A549 (cell line): ENCODE measurements at regions not wholly inside any gene's neighbourhood (a gene's known extent, or its start where the extent isn't known, plus 50 kb on each side); places are given as distances from the start of the nearest gene placed in this dataset.

Experiments used
- ATAC-seq, 2 experiments: fragments of 200-7000 bp in 1 of 2; fragments of >200 bp in 1 of 2; cut with Nextera tagmentation in 1 of 2; cut with Tn5 transposase in 1 of 2; 3 replicates each; pipeline versions ENCODE4 v1.8.0 to v1.9.1; 2018 to 2020; ENCODE audit warnings: mild to moderate bottlenecking in 1 of 2, moderate library complexity in 1 of 2
- CTCF ChIA-PET: fragments of 300-600 bp; sonication (Branson Sonifier 250); formaldehyde crosslinking; extraction: SDS; loops from one replicate; lab custom pipeline; 2021; ENCODE audit warnings: antibody characterized with exemption, inconsistent platforms; lab: Yijun Ruan, JAX
- POLR2A ChIA-PET: fragments of 350-600 bp; formaldehyde crosslinking; extraction: SDS; loops from one replicate; lab custom pipeline; 2021; ENCODE audit warnings: antibody characterized with exemption, inconsistent platforms; lab: Yijun Ruan, JAX
- DNase-seq, 2 experiments: peaks; one replicate each; pipeline versions ENCODE4 v3.0.0 to v3.0.0-alpha.2; 2011 to 2016; ENCODE audit warnings: low read depth in 1 of 2, low spot score in 1 of 2
- FAIRE-seq: peaks from 2 replicates; lab custom pipeline; 2011; peaks lifted over from hg19 to GRCh38; lab: Jason Lieb, UNC
- H3K27ac ChIP-seq, 2 experiments: fragments of >200 bp; sonication (Bioruptor Twin); formaldehyde crosslinking; 3 replicates each; pipeline ENCODE4 v1.5.1; 2016 to 2017
- H3K4me1 ChIP-seq: fragments of >200 bp; sonication (Bioruptor Twin); formaldehyde crosslinking; 3 replicates; pipeline ENCODE4 v1.6.1; 2016
- H3K4me2 ChIP-seq: fragments of >200 bp; sonication (Bioruptor Twin); formaldehyde crosslinking; 3 replicates; pipeline ENCODE4 v1.6.1; 2016
- H3K4me3 ChIP-seq: fragments of >200 bp; sonication (Bioruptor Twin); formaldehyde crosslinking; 3 replicates; pipeline ENCODE4 v1.5.1; 2016
- H3K9me3 ChIP-seq: fragments of >200 bp; sonication (Bioruptor Twin); formaldehyde crosslinking; 3 replicates; pipeline ENCODE4 v1.6.1; 2016
- CHD2 ChIP-seq: fragments of 150-350 bp; IDR thresholded peaks from 2 replicates; pipeline ENCODE4 v1.6.1; 2014; ENCODE audit warnings: low read length; ENCODE audit not compliant: partially characterized antibody
- CHD4 ChIP-seq: fragments of 200-600 bp; sonication (generic); IDR thresholded peaks from 2 replicates; pipeline ENCODE4 v1.6.1; 2016; ENCODE audit warnings: antibody characterized with exemption, mild to moderate bottlenecking, borderline replicate concordance
- ELK1 ChIP-seq: fragments of 150-350 bp; IDR thresholded peaks from 2 replicates; pipeline ENCODE4 v1.6.1; 2014; ENCODE audit warnings: low read depth, mild to moderate bottlenecking, low read length
- EP300 ChIP-seq, 2 experiments: fragments of >200 bp; sonication (Bioruptor Twin); formaldehyde crosslinking; IDR thresholded peaks; 2 replicates in 1 of 2; 3 replicates in 1 of 2; pipeline ENCODE4 v1.6.1; 2016 to 2017
- FOSB ChIP-seq: fragments of 250-450 bp; sonication (Bioruptor Pico); IDR thresholded peaks from 2 replicates; pipeline ENCODE4 v1.5.0; 2020; ENCODE audit warnings: mild to moderate bottlenecking, moderate library complexity
- GATA3 ChIP-seq: IDR thresholded peaks from 2 replicates; pipeline ENCODE4 v1.6.1; 2012; ENCODE audit warnings: borderline replicate concordance
- HES2 ChIP-seq: fragments of >200 bp; sonication (Bioruptor Twin); formaldehyde crosslinking; IDR thresholded peaks from 2 replicates; pipeline ENCODE4 v1.6.1; 2016
- HEYL ChIP-seq: fragments of 250-450 bp; sonication (Bioruptor Pico); IDR thresholded peaks from 2 replicates; pipeline ENCODE4 v1.8.0; 2021; ENCODE audit warnings: mild to moderate bottlenecking, moderate library complexity
- HOXA7 ChIP-seq: fragments of 250-450 bp; sonication (Bioruptor Pico); IDR thresholded peaks from 2 replicates; pipeline ENCODE4 v1.5.0; 2020; ENCODE audit warnings: mild to moderate bottlenecking, moderate library complexity
- JUNB ChIP-seq: fragments of >200 bp; sonication (Bioruptor Twin); formaldehyde crosslinking; IDR thresholded peaks from 2 replicates; pipeline ENCODE4 v1.6.1; 2016
- KDM1A ChIP-seq: fragments of 200-600 bp; sonication (generic); IDR thresholded peaks from 2 replicates; pipeline ENCODE4 v1.6.1; 2016; ENCODE audit warnings: low read depth, mild to moderate bottlenecking
- MAFK ChIP-seq: fragments of 450-650 bp; IDR thresholded peaks from 2 replicates; pipeline ENCODE4 v1.6.1; 2014; ENCODE audit not compliant: partially characterized antibody
- PBX3 ChIP-seq: IDR thresholded peaks from 2 replicates; pipeline ENCODE4 v1.6.1; 2012
- PHF8 ChIP-seq: fragments of 200-600 bp; sonication (generic); IDR thresholded peaks from 2 replicates; pipeline ENCODE4 v1.6.1; 2016; ENCODE audit warnings: low read depth, mild to moderate bottlenecking, antibody characterized with exemption, moderate library complexity, borderline replicate concordance
- POLR2AphosphoS2 ChIP-seq: conservative IDR thresholded peaks from 2 replicates; pipeline ENCODE4 v1.6.1; 2012; ENCODE audit warnings: low read length, improper control_type of control experiment, inconsistent platforms
- REST ChIP-seq: fragments of 200-600 bp; sonication (generic); IDR thresholded peaks from 2 replicates; pipeline ENCODE4 v1.6.1; 2016; ENCODE audit warnings: antibody characterized with exemption, mild to moderate bottlenecking, moderate library complexity
- ZC3H11A ChIP-seq: fragments of 450-650 bp; IDR thresholded peaks from 2 replicates; pipeline ENCODE4 v1.6.1; 2014; ENCODE audit warnings: antibody characterized with exemption, mild to moderate bottlenecking
- ZNF302 ChIP-seq: fragments of 250-450 bp; sonication (Bioruptor Pico); IDR thresholded peaks from 2 replicates; pipeline ENCODE4 v1.9.0; 2021; ENCODE audit warnings: inconsistent platforms, mild to moderate bottlenecking, moderate library complexity
- WGBS: methylation state at CpG from one replicate; pipeline ENCODE4 v1.1.6; 2017; ENCODE audit errors: missing lambda C conversion rate; 5-methylcytosine and 5-hydroxymethylcytosine counted together

GRCh38 chr6:98471444-98471843, 362.9 kb upstream of the POU3F2 start:
- FAIRE-seq (no peak), DNase-seq (no peak), ATAC-seq (no peak)
- Histone ChIP-seq H3K27ac (no peak overlapping the region), H3K4me2 (no peak overlapping the region), H3K4me1 (no peaks in the 10 kb centered on the region), H3K4me3 (no peak overlapping the region), H3K9me3 (no peaks in the 10 kb centered on the region)
- ChIA-PET POLR2A (no interaction called here), CTCF (no interaction called here)
- TF ChIP-seq HEYL (CRISPR knock-in tag) (no peak), GATA3 (no peak), CHD4 (no peak), ELK1 (no peak), HOXA7 (CRISPR knock-in tag) (no peak), CHD2 (no peak), EP300 (IDR thresholded peaks at IDR 0.05) (no peak), PBX3 (no peak), REST (no peak), POLR2AphosphoS2 (no peak), ZNF302 (CRISPR knock-in tag) (no peak), JUNB (no peak), KDM1A (no peak), FOSB (no peak)

- no peak overlapping the region for H3K4me2 ChIP-seq
- TF ChIP-seq ZC3H11A: no peak
- no peak for TF ChIP-seq PHF8
- TF ChIP-seq GATA3: no peak
- ATAC-seq: no peak
- 3% methylated on average over 2 of the region's 2 CpGs for WGBS
- no peak overlapping the region for H3K4me3 ChIP-seq
- H3K9me3 ChIP-seq: no peaks in the 10 kb centered on the region
- POLR2A ChIA-PET: no interaction called here
- no peak overlapping the region for H3K27ac ChIP-seq
- DNase-seq: no peak
- no peaks in the 10 kb centered on the region for H3K4me1 ChIP-seq
- no peak for FAIRE-seq
- CTCF ChIA-PET: no interaction called here
These were observed 357.1 kb upstream of the POU3F2 start for GRCh38 chr6:98477231-98477630.

- no peak overlapping the region for H3K4me2 ChIP-seq
- H3K4me3 ChIP-seq: no peak overlapping the region
- WGBS: 8% methylated on average over 6 of the region's 6 CpGs
- CTCF ChIA-PET: no interaction called here
- ATAC-seq (no peak), FAIRE-seq (no peak), DNase-seq (no peak)
- H3K27ac ChIP-seq: no peak overlapping the region
- H3K9me3 ChIP-seq: no peaks in the 10 kb centered on the region
- no peaks in the 10 kb centered on the region for H3K4me1 ChIP-seq
- POLR2A ChIA-PET: no interaction called here
- no peak for TF ChIP-seq ZNF302 (CRISPR knock-in tag)
- TF ChIP-seq HES2: no peak
- no peak for TF ChIP-seq KDM1A
- TF ChIP-seq MAFK: no peak
These were observed 349.7 kb upstream of the POU3F2 start for GRCh38 chr6:98484696-98485095.
